Astrocyte (in vitro differentiated cells and primary cell): ENCODE measurements at regions not wholly inside any gene's neighbourhood (a gene's known extent, or its start where the extent isn't known, plus 50 kb on each side); places are given as distances from the start of the nearest gene placed in this dataset.

ENCODE experiments used
- EZH2 ChIP-seq: IDR thresholded peaks from 2 replicates; pipeline ENCODE4 v1.6.1; 2012; ENCODE audit warnings: mild to moderate bottlenecking, low read length, inconsistent platforms; ENCODE audit not compliant: insufficient read depth
- TF ChIP-seq, protein P1 (sequence below): IDR thresholded peaks from 2 replicates; pipeline ENCODE4 v1.5.1; 2011; ENCODE audit warnings: low read depth, mild to moderate bottlenecking, inconsistent platforms, low read length, moderate library complexity; ENCODE audit not compliant: insufficient read depth

- TF ChIP-seq, protein P1, sequence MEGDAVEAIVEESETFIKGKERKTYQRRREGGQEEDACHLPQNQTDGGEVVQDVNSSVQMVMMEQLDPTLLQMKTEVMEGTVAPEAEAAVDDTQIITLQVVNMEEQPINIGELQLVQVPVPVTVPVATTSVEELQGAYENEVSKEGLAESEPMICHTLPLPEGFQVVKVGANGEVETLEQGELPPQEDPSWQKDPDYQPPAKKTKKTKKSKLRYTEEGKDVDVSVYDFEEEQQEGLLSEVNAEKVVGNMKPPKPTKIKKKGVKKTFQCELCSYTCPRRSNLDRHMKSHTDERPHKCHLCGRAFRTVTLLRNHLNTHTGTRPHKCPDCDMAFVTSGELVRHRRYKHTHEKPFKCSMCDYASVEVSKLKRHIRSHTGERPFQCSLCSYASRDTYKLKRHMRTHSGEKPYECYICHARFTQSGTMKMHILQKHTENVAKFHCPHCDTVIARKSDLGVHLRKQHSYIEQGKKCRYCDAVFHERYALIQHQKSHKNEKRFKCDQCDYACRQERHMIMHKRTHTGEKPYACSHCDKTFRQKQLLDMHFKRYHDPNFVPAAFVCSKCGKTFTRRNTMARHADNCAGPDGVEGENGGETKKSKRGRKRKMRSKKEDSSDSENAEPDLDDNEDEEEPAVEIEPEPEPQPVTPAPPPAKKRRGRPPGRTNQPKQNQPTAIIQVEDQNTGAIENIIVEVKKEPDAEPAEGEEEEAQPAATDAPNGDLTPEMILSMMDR: no peak
- TF ChIP-seq EZH2: no peak
These were observed 127.9 kb downstream of the COPRS start for GRCh38 chr17:31731118-31731517.
